Parathyroid adenoma (tissue), 2 donors: ENCODE measurements at regions not wholly inside any gene's neighbourhood (a gene's known extent, or its start where the extent isn't known, plus 50 kb on each side); places are given as distances from the start of the nearest gene placed in this dataset.

Experiments
- H2AFZ ChIP-seq: fragments of 300-600 bp; sonication (generic); one replicate; pipeline ENCODE4 v1.7.0; 2017; ENCODE audit warnings: antibody characterized with exemption, mild to moderate bottlenecking
- H3K27ac ChIP-seq: fragments of 300-600 bp; sonication (generic); one replicate; pipeline ENCODE4 v1.7.0; 2017
- H3K27me3 ChIP-seq: fragments of 300-600 bp; sonication (generic); one replicate; pipeline ENCODE4 v1.7.0; 2017; ENCODE audit warnings: low read length; ENCODE audit not compliant: control insufficient read depth, insufficient read depth
- H3K36me3 ChIP-seq: fragments of 300-600 bp; sonication (generic); one replicate; pipeline ENCODE4 v1.7.0; 2017; ENCODE audit warnings: low read length; ENCODE audit not compliant: control insufficient read depth, insufficient read depth
- H3K4me1 ChIP-seq: fragments of 300-600 bp; sonication (generic); one replicate; pipeline ENCODE4 v1.7.0; 2017; ENCODE audit warnings: control low read depth
- H3K4me2 ChIP-seq: fragments of 300-600 bp; sonication (generic); one replicate; pipeline ENCODE4 v1.7.0; 2017; ENCODE audit warnings: low read length
- H3K4me3 ChIP-seq: fragments of 300-600 bp; sonication (generic); one replicate; pipeline ENCODE4 v1.7.0; 2017; ENCODE audit warnings: low read depth, low read length
- H3K79me2 ChIP-seq: fragments of 300-600 bp; sonication (generic); one replicate; pipeline ENCODE4 v1.7.0; 2017; ENCODE audit warnings: control low read depth
- H3K9ac ChIP-seq: fragments of 300-600 bp; sonication (generic); one replicate; pipeline ENCODE4 v1.7.0; 2017; ENCODE audit warnings: mild to moderate bottlenecking
- H3K9me3 ChIP-seq: fragments of 300-600 bp; sonication (generic); one replicate; pipeline ENCODE4 v1.7.0; 2017; ENCODE audit warnings: low read length; ENCODE audit not compliant: control insufficient read depth
- CTCF ChIP-seq: fragments of 300-600 bp; sonication (generic); IDR thresholded peaks from one replicate; pipeline ENCODE4 v1.7.0; 2017; ENCODE audit warnings: antibody characterized with exemption, mild to moderate bottlenecking
- donor health status: primary hyperparathyroidism.

- H3K9ac ChIP-seq: no peak overlapping the region
- peaks cover under 1% of the 10 kb centered on the region for H3K9me3 ChIP-seq
- TF ChIP-seq CTCF: no peak
- H3K4me3 ChIP-seq: no peak overlapping the region
- no peak overlapping the region for H3K27ac ChIP-seq
- no peak overlapping the region for H3K4me2 ChIP-seq
- H3K79me2 ChIP-seq: no peaks in the 10 kb centered on the region
- no peaks in the 10 kb centered on the region for H3K36me3 ChIP-seq
- no peaks in the 10 kb centered on the region for H3K4me1 ChIP-seq
- H2AFZ ChIP-seq: no peak overlapping the region
- no peaks in the 10 kb centered on the region for H3K27me3 ChIP-seq
Observed at GRCh38 chr1:90405726-90406125, 311.4 kb downstream of the BARHL2 start.

- Histone ChIP-seq H3K4me2 (no peak overlapping the region), H3K4me3 (no peak overlapping the region), H3K36me3 (no peaks in the 10 kb centered on the region), H3K27ac (no peak overlapping the region), H3K9ac (no peak overlapping the region), H3K9me3 (no peaks in the 10 kb centered on the region), H3K27me3 (no peaks in the 10 kb centered on the region), H3K79me2 (no peaks in the 10 kb centered on the region), H3K4me1 (no peaks in the 10 kb centered on the region), H2AFZ (no peak overlapping the region)
- TF ChIP-seq CTCF: no peak
Observed at GRCh38 chr1:90402893-90403849, 313.9 kb downstream of the BARHL2 start.

- no peak overlapping the region for H3K27ac ChIP-seq
- no peaks in the 10 kb centered on the region for H3K9me3 ChIP-seq
- TF ChIP-seq CTCF: no peak
- H3K27me3 ChIP-seq: no peaks in the 10 kb centered on the region
- H3K4me3 ChIP-seq: no peak overlapping the region
- H3K4me2 ChIP-seq: no peak overlapping the region
- no peaks in the 10 kb centered on the region for H3K36me3 ChIP-seq
- no peak overlapping the region for H2AFZ ChIP-seq
- no peaks in the 10 kb centered on the region for H3K79me2 ChIP-seq
- no peaks in the 10 kb centered on the region for H3K4me1 ChIP-seq
- no peak overlapping the region for H3K9ac ChIP-seq
Observed at GRCh38 chr1:90400131-90400530, 317.0 kb downstream of the BARHL2 start.

GRCh38 chr1:90396917-90397316 lies 320.2 kb downstream of the BARHL2 start:
- Histone ChIP-seq H3K9me3 (no peaks in the 10 kb centered on the region), H3K9ac (no peak overlapping the region), H3K36me3 (no peaks in the 10 kb centered on the region), H3K27me3 (no peaks in the 10 kb centered on the region), H3K27ac (no peak overlapping the region), H3K4me2 (no peak overlapping the region), H3K4me1 (no peaks in the 10 kb centered on the region), H3K79me2 (no peaks in the 10 kb centered on the region), H2AFZ (no peak overlapping the region), H3K4me3 (no peak overlapping the region)
- no peak for TF ChIP-seq CTCF

- H3K27ac ChIP-seq: no peak overlapping the region
- no peaks in the 10 kb centered on the region for H3K27me3 ChIP-seq
- TF ChIP-seq CTCF: no peak
- H3K4me1 ChIP-seq: no peaks in the 10 kb centered on the region
- no peak overlapping the region for H3K4me3 ChIP-seq
- H3K9me3 ChIP-seq: no peaks in the 10 kb centered on the region
- no peak overlapping the region for H2AFZ ChIP-seq
- no peaks in the 10 kb centered on the region for H3K79me2 ChIP-seq
- H3K36me3 ChIP-seq: no peaks in the 10 kb centered on the region
- H3K4me2 ChIP-seq: no peak overlapping the region
- H3K9ac ChIP-seq: no peak overlapping the region
Observed at GRCh38 chr1:90394247-90394646, 322.9 kb downstream of the BARHL2 start.
